Uterus (tissue), 2 donors: ENCODE measurements at regions not wholly inside any gene's neighbourhood (a gene's known extent, or its start where the extent isn't known, plus 50 kb on each side); places are given as distances from the start of the nearest gene placed in this dataset.

Source experiments
- CTCF ChIP-seq, 4 experiments: fragments of 200-600 bp in 2 of 4; fragments of 450-650 bp in 2 of 4; sonication (generic) in 2 of 4; IDR thresholded peaks; one replicate each; pipeline ENCODE4 v1.5.1; 2016 to 2019; ENCODE audit warnings: antibody characterized with exemption in 4 of 4, mild to moderate bottlenecking in 2 of 4, moderate library complexity in 1 of 4
- POLR2A ChIP-seq, 2 donors: fragments of 450-650 bp; IDR thresholded peaks; one replicate each; pipeline ENCODE4 v1.6.1; 2016; ENCODE audit warnings: antibody characterized with exemption in 2 of 2, mild to moderate bottlenecking in 1 of 2, moderate library complexity in 1 of 2

DNA sequence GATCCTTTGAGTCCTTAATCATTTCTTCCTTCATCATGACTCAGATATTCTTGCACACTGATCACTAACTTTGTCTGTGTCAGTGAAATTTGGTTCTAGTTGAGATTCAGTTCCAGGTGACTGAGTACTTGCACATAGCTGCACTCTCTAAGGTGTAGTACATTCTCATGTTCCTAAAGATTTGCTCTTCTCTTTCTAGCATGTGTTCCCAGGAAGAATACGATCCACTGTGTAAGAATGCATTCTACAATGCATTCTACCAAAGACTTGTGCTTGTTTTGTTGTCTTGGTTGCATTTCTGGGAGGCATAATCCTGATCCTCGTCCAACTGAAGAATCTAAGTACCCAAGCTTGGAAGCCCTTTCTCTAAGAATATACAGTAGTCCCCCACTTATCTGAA lies 104.3 kb upstream of the CDC42BPA start:
- TF ChIP-seq CTCF (IDR thresholded peaks at IDR 0.05) (no peak), POLR2A (IDR thresholded peaks at IDR 0.05) (no peak)
